ENCODE measurements at regions not wholly inside any gene's neighbourhood (a gene's known extent, or its start where the extent isn't known, plus 50 kb on each side); places are given as distances from the start of the nearest gene placed in this dataset.
"Not testable (repeated sequence)": the region's sequence is repeated elsewhere in the genome, so short reads cannot be mapped to it uniquely, and the experiment has no call there.

DNA sequence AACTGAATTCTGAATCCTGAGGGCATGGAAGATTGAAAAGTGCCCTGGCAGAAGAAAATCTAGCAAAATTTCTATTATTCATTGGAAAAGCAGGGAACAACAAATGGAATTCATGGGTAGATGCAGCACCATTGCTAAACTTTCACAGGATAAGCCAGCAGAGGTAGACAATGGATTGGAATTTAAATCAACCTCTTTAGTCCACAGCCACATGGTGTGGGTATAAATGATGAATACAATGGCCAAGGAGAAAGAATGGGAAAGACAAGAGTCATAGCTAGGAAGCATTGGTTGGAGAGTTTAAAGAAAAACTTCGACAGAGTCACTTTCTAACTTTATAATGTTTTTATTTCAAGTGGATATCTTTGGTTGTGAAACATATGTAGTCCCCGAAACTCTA, 332.8 kb upstream of the PUDP start:
- Histone ChIP-seq H2AFZ (ENCODE audit: low read length, unreplicated experiment) (no peak overlapping the region), H3K4me1 (ENCODE audit: control insufficient read depth, insufficient read depth, low read length, unreplicated experiment) (no peaks in the 10 kb centered on the region), H3K4me3 (ENCODE audit: low read depth, low read length) (no peak overlapping the region), H3K36me3 (ENCODE audit: insufficient read depth, low read length) (no peaks in the 10 kb centered on the region), H3K79me2 (ENCODE audit: control insufficient read depth, insufficient read depth, low read length, unreplicated experiment) (no peaks in the 10 kb centered on the region), H3K27me3 (ENCODE audit: insufficient read depth, low read length) (no peaks in the 10 kb centered on the region), H3K27ac (ENCODE audit: low read depth, low read length) (no peak overlapping the region)

DNA sequence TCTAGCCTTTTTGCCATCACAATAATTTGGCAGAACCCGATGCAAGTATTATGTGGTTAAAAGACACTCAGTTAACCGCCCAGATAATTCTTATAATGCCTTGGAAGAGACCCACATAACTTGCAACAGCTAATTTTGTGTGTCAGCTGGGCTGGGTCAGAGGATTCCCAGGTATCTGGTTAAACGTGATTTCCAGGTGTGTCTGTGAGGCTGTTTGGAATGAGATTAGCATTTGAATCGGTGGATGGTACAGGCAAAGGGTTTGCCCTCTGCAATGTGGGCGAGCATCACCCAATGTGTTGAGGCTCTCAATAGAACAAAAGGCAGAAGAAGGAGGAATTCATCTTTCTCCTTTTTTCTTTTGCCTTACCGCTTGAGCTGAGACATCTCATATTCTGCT, 314.2 kb upstream of the PUDP start:
- Histone ChIP-seq H3K36me3 (ENCODE audit: insufficient read depth, low read length) (no peaks in the 10 kb centered on the region), H3K27me3 (ENCODE audit: insufficient read depth, low read length) (no peaks in the 10 kb centered on the region), H3K79me2 (ENCODE audit: control insufficient read depth, insufficient read depth, low read length, unreplicated experiment) (no peaks in the 10 kb centered on the region), H3K4me3 (ENCODE audit: low read depth, low read length) (no peak overlapping the region), H2AFZ (ENCODE audit: low read length, unreplicated experiment) (no peak overlapping the region), H3K4me1 (ENCODE audit: control insufficient read depth, insufficient read depth, low read length, unreplicated experiment) (peaks cover 10% of the 10 kb centered on the region), H3K27ac (ENCODE audit: low read depth, low read length) (no peak overlapping the region)

DNA sequence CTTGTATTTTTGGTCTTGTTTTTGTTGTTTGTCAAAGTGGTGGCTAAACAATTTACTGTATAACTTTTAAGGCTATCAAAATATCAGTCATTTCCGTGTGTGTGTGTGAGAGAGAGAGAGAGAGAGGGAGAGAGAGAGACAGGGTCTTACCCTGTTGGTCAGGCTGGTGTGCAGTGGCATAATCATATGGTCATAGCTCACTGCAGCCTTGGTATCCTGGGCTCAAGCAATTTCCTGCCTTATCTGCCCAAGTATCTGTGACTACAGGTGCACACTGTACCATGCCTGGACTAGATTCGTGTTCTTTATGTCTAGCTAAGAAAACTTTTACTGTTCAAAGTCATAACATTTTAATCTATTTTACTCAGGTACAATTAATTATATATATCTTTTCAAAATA, 313.1 kb upstream of the PUDP start:
- not testable (repeated sequence) for H3K27me3 ChIP-seq (ENCODE audit: insufficient read depth, low read length); H3K36me3 ChIP-seq (ENCODE audit: insufficient read depth, low read length); H3K79me2 ChIP-seq (ENCODE audit: control insufficient read depth, insufficient read depth, low read length, unreplicated experiment); H3K4me3 ChIP-seq (ENCODE audit: low read depth, low read length); H3K27ac ChIP-seq (ENCODE audit: low read depth, low read length); H2AFZ ChIP-seq (ENCODE audit: low read length, unreplicated experiment)
- H3K4me1 ChIP-seq (ENCODE audit: control insufficient read depth, insufficient read depth, low read length, unreplicated experiment), result peaks cover 10% of the 10 kb centered on the region

- Histone ChIP-seq H2AFZ (ENCODE audit: low read length, unreplicated experiment) (no peak overlapping the region), H3K36me3 (ENCODE audit: insufficient read depth, low read length) (no peaks in the 10 kb centered on the region), H3K79me2 (ENCODE audit: control insufficient read depth, insufficient read depth, low read length, unreplicated experiment) (no peaks in the 10 kb centered on the region), H3K27ac (ENCODE audit: low read depth, low read length) (no peak overlapping the region), H3K4me1 (ENCODE audit: control insufficient read depth, insufficient read depth, low read length, unreplicated experiment) (peaks cover 6% of the 10 kb centered on the region), H3K4me3 (ENCODE audit: low read depth, low read length) (no peak overlapping the region), H3K27me3 (ENCODE audit: insufficient read depth, low read length) (no peaks in the 10 kb centered on the region)
Observed at GRCh38 chrX:7447801-7448499, 300.0 kb upstream of the PUDP start.

DNA sequence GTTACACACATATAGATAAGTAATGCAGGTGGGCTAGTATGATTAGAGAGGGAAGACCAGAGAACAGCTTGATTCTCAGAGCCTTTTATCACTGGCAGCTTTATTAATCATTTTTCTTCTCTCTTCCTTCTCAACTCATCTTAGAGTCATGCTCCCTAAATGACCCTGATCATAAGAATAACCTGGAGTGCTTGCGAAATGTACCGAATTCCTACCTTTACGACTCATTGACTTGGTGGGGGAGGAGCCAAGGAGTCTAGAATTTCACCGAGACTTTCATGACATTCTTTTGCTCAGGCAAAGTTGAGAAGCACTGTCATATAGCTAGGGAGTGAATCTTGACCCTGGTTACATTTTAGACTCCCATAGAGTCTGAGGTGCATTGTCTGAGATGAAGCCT, 298.9 kb upstream of the PUDP start:
- no peaks in the 10 kb centered on the region for H3K36me3 ChIP-seq (ENCODE audit: insufficient read depth, low read length)
- H3K79me2 ChIP-seq (ENCODE audit: control insufficient read depth, insufficient read depth, low read length, unreplicated experiment), result no peaks in the 10 kb centered on the region
- no peak overlapping the region for H2AFZ ChIP-seq (ENCODE audit: low read length, unreplicated experiment)
- H3K27me3 ChIP-seq (ENCODE audit: insufficient read depth, low read length), result no peaks in the 10 kb centered on the region
- no peak overlapping the region for H3K27ac ChIP-seq (ENCODE audit: low read depth, low read length)
- H3K4me3 ChIP-seq (ENCODE audit: low read depth, low read length), result no peak overlapping the region
- H3K4me1 ChIP-seq (ENCODE audit: control insufficient read depth, insufficient read depth, low read length, unreplicated experiment), result peaks cover 6% of the 10 kb centered on the region

DNA sequence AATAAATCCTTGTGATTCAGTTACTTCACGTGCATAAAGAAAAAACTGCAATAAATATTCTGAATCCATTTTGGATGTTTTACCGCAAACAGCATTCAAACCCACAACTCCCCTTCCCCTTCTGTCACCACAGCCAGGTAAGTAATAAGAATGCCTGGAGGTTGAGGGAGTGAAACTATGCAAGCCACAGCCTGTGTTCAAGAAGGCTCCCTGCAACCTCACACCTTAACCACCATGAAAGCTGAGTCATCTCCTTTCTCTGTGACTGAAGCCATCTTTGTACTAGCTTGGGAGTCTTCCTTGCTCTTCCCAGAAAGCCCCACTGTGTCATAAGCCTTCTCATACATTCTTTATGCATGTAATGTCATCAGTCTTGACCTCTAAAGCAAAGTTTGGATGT, 297.0 kb upstream of the PUDP start:
- no peak overlapping the region for H2AFZ ChIP-seq (ENCODE audit: low read length, unreplicated experiment)
- H3K4me1 ChIP-seq (ENCODE audit: control insufficient read depth, insufficient read depth, low read length, unreplicated experiment), result peaks cover 6% of the 10 kb centered on the region

DNA sequence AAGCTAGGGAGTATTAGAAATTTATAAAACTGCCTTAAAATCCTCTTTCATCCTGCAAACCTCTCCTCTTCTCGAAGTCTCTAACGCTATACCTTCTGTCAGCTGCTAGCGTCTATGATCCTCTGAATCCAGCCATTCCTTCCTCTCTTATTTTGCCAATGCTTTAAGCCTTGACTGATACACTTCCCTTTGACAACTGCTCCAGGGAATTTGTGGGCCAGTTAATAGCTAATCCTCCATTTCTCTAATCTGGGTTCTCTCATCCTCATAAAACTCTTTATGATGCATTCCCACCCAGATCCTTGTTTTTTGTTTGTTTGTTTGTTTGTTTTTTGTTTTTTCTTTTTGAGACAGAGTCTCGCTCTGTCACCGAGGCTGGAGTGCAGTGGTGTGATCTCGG, 293.6 kb upstream of the PUDP start:
- Histone ChIP-seq H3K27me3 (ENCODE audit: insufficient read depth, low read length) (no peaks in the 10 kb centered on the region), H3K79me2 (ENCODE audit: control insufficient read depth, insufficient read depth, low read length, unreplicated experiment) (no peaks in the 10 kb centered on the region), H3K36me3 (ENCODE audit: insufficient read depth, low read length) (no peaks in the 10 kb centered on the region), H3K4me1 (ENCODE audit: control insufficient read depth, insufficient read depth, low read length, unreplicated experiment) (peaks cover 2% of the 10 kb centered on the region), H3K27ac (ENCODE audit: low read depth, low read length) (no peak overlapping the region), H3K4me3 (ENCODE audit: low read depth, low read length) (no peak overlapping the region), H2AFZ (ENCODE audit: low read length, unreplicated experiment) (no peak overlapping the region)

More for the DNA sequence above, 297.0 kb upstream of the PUDP start:
- Histone ChIP-seq H3K27ac (ENCODE audit: low read depth, low read length) (no peak overlapping the region), H3K36me3 (ENCODE audit: insufficient read depth, low read length) (no peaks in the 10 kb centered on the region), H3K27me3 (ENCODE audit: insufficient read depth, low read length) (no peaks in the 10 kb centered on the region), H3K4me3 (ENCODE audit: low read depth, low read length) (no peak overlapping the region), H3K79me2 (ENCODE audit: control insufficient read depth, insufficient read depth, low read length, unreplicated experiment) (no peaks in the 10 kb centered on the region)

DNA sequence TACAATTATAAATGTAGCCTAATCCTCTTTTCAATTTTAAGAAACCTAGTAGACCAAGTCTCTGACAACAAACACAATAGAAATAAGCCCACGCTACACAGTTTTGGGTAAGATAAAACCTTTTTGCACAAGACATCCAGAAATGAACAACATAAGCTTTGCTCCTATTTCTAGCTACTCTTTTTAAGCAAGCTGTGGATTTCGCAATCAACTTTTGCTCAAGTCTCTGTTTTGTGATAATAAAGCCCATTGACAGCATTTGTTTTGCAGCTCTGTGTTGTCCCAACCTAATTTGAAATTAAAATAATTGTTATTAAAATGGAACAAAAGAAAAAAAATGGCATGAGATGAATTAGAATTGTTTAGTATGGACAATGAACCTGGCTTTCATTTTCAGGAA, 287.9 kb upstream of the PUDP start:
- Histone ChIP-seq H3K79me2 (ENCODE audit: control insufficient read depth, insufficient read depth, low read length, unreplicated experiment) (no peaks in the 10 kb centered on the region), H3K4me3 (ENCODE audit: low read depth, low read length) (no peak overlapping the region), H3K4me1 (ENCODE audit: control insufficient read depth, insufficient read depth, low read length, unreplicated experiment) (peaks cover 9% of the 10 kb centered on the region), H3K27me3 (ENCODE audit: insufficient read depth, low read length) (no peaks in the 10 kb centered on the region), H3K27ac (ENCODE audit: low read depth, low read length) (no peak overlapping the region), H2AFZ (ENCODE audit: low read length, unreplicated experiment) (no peak overlapping the region), H3K36me3 (ENCODE audit: insufficient read depth, low read length) (no peaks in the 10 kb centered on the region)

GRCh38 chrX:7432901-7433300, 284.9 kb upstream of the PUDP start:
- H3K27me3 ChIP-seq (ENCODE audit: insufficient read depth, low read length), result no peaks in the 10 kb centered on the region
- no peak overlapping the region for H3K27ac ChIP-seq (ENCODE audit: low read depth, low read length)
- peaks cover 9% of the 10 kb centered on the region for H3K4me1 ChIP-seq (ENCODE audit: control insufficient read depth, insufficient read depth, low read length, unreplicated experiment)
- H3K79me2 ChIP-seq (ENCODE audit: control insufficient read depth, insufficient read depth, low read length, unreplicated experiment), result no peaks in the 10 kb centered on the region
- H3K36me3 ChIP-seq (ENCODE audit: insufficient read depth, low read length), result no peaks in the 10 kb centered on the region
- H3K4me3 ChIP-seq (ENCODE audit: low read depth, low read length), result no peak overlapping the region
- no peak overlapping the region for H2AFZ ChIP-seq (ENCODE audit: low read length, unreplicated experiment)

GRCh38 chrX:7420717-7421116, 272.8 kb upstream of the PUDP start:
- no peaks in the 10 kb centered on the region for H3K36me3 ChIP-seq (ENCODE audit: insufficient read depth, low read length)
- no peaks in the 10 kb centered on the region for H3K79me2 ChIP-seq (ENCODE audit: control insufficient read depth, insufficient read depth, low read length, unreplicated experiment)
- H2AFZ ChIP-seq (ENCODE audit: low read length, unreplicated experiment), result no peak overlapping the region
- no peaks in the 10 kb centered on the region for H3K4me1 ChIP-seq (ENCODE audit: control insufficient read depth, insufficient read depth, low read length, unreplicated experiment)
- H3K27ac ChIP-seq (ENCODE audit: low read depth, low read length), result no peak overlapping the region
- H3K27me3 ChIP-seq (ENCODE audit: insufficient read depth, low read length), result no peaks in the 10 kb centered on the region
- H3K4me3 ChIP-seq (ENCODE audit: low read depth, low read length), result no peak overlapping the region

- Histone ChIP-seq H3K27me3 (ENCODE audit: insufficient read depth, low read length) (no peaks in the 10 kb centered on the region), H3K79me2 (ENCODE audit: control insufficient read depth, insufficient read depth, low read length, unreplicated experiment) (no peaks in the 10 kb centered on the region), H3K27ac (ENCODE audit: low read depth, low read length) (no peak overlapping the region), H3K4me3 (ENCODE audit: low read depth, low read length) (no peak overlapping the region), H3K36me3 (ENCODE audit: insufficient read depth, low read length) (no peaks in the 10 kb centered on the region), H2AFZ (ENCODE audit: low read length, unreplicated experiment) (no peak overlapping the region), H3K4me1 (ENCODE audit: control insufficient read depth, insufficient read depth, low read length, unreplicated experiment) (no peaks in the 10 kb centered on the region)
Observed at GRCh38 chrX:7414753-7415152, 266.8 kb upstream of the PUDP start.

Data from ACC112 (cell line).